ENCODE measurements at regions not wholly inside any gene's neighbourhood (a gene's known extent, or its start where the extent isn't known, plus 50 kb on each side); places are given as distances from the start of the nearest gene placed in this dataset.

GRCh38 chr14:66383257-66383656 is 102.9 kb upstream of the CCDC196 start:
- ChIA-PET CTCF (interaction anchor here (0.8 to 3.0 kb wide), 2 partner anchors 15 to 20 kb away, joined by 3 to 9 read pairs; no protein-coding TSS in a partner anchor), POLR2A (no interaction called here)
- DNase-seq (ENCODE audit: extremely low spot score): no peak
- TF ChIP-seq CTCF (IDR thresholded peaks at IDR 0.05; ENCODE audit: control extremely low read depth, extremely low read depth, low read depth, missing control alignments): no peak

- no peak for DNase-seq (ENCODE audit: extremely low spot score)
- no peak for TF ChIP-seq CTCF (IDR thresholded peaks at IDR 0.05; ENCODE audit: control extremely low read depth, extremely low read depth, low read depth, missing control alignments)
- POLR2A ChIA-PET: no interaction called here
- CTCF ChIA-PET: no interaction called here
Observed at GRCh38 chr14:66383771-66384170, 102.4 kb upstream of the CCDC196 start.

GRCh38 chr14:66388516-66388915 is 97.7 kb upstream of the CCDC196 start:
- no peak for DNase-seq (ENCODE audit: extremely low spot score)
- no peak for TF ChIP-seq CTCF (IDR thresholded peaks at IDR 0.05; ENCODE audit: control extremely low read depth, extremely low read depth, low read depth, missing control alignments)
- ChIA-PET CTCF (interaction anchor here (1.2 to 1.9 kb wide), 3 partner anchors 15 to 37 kb away, joined by 3 to 7 read pairs (median 5); no protein-coding TSS in a partner anchor), POLR2A (no interaction called here)

- ChIA-PET CTCF (interaction anchor here (1.1 to 1.3 kb wide), 3 partner anchors 9 to 30 kb away, joined by 3 to 4 read pairs (median 3); no protein-coding TSS in a partner anchor), POLR2A (no interaction called here)
- no peak for TF ChIP-seq CTCF (IDR thresholded peaks at IDR 0.05; ENCODE audit: control extremely low read depth, extremely low read depth, low read depth, missing control alignments)
- DNase-seq (ENCODE audit: extremely low spot score): no peak
Observed at GRCh38 chr14:66389481-66389880, 96.7 kb upstream of the CCDC196 start.

GRCh38 chr14:66395300-66395699 is 90.9 kb upstream of the CCDC196 start:
- CTCF ChIA-PET: interaction anchor here (0.6 to 2.7 kb wide), 10 partner anchors 8 to 965 kb away, joined by 3 to 40 read pairs (median 3); partner anchors contain the start of genes ATP6V1D and EIF2S1

DNA sequence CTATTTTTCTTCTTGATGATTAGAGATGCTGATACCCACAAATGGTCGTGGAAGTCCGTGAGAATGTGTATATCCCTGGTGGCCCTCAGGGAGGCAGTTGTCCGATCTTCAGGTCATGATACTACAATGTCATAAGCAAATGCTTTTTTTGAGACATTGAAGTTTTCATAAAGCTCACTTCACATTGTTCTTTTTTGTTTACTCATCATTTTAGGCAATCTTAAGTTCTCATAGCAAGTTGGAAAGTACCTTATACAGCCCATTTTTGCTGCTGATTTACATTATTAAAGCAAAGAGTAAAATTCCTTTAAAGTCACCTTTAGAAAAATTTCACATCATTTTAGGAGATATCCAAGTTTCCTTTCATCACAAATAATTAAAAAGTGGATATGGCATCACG is 90.0 kb upstream of the CCDC196 start:
- no peak for DNase-seq (ENCODE audit: extremely low spot score)
- TF ChIP-seq CTCF (IDR thresholded peaks at IDR 0.05; ENCODE audit: control extremely low read depth, extremely low read depth, low read depth, missing control alignments): no peak
- ChIA-PET POLR2A (no interaction called here), CTCF (interaction anchor here (1.0 to 2.7 kb wide), 6 partner anchors 7 to 964 kb away, joined by 3 to 40 read pairs (median 8); partner anchors contain the start of genes ATP6V1D and EIF2S1)

More at GRCh38 chr14:66395300-66395699, 90.9 kb upstream of the CCDC196 start:
- TF ChIP-seq CTCF (IDR thresholded peaks at IDR 0.05; ENCODE audit: control extremely low read depth, extremely low read depth, low read depth, missing control alignments): peak; percentile 22
- peak; percentile 17 for DNase-seq (ENCODE audit: extremely low spot score)
- POLR2A ChIA-PET: no interaction called here
